HG02571 (cell line): ENCODE measurements at regions not wholly inside any gene's neighbourhood (a gene's known extent, or its start where the extent isn't known, plus 50 kb on each side); places are given as distances from the start of the nearest gene placed in this dataset.

Source experiments
- ATAC-seq: cut with Tn5 transposase; IDR thresholded peaks from one replicate; pipeline ENCODE4 v1.9.1; 2021; ENCODE audit warnings: mild to moderate bottlenecking, moderate library complexity; ENCODE audit not compliant: unreplicated experiment

- ATAC-seq, result no peak
These were observed 112.1 kb downstream of the DLL1 start for GRCh38 chr6:170178561-170179477.

- no peak for ATAC-seq
These were observed 112.9 kb downstream of the DLL1 start for GRCh38 chr6:170177772-170178560.

- no peak for ATAC-seq
These were observed 113.7 kb downstream of the DLL1 start for GRCh38 chr6:170176898-170177771.

GRCh38 chr6:170176136-170176897, 114.6 kb downstream of the DLL1 start:
- ATAC-seq, result no peak

- ATAC-seq, result no peak
These were observed 115.2 kb downstream of the DLL1 start for GRCh38 chr6:170175644-170176135.

- ATAC-seq, result no peak
These were observed 115.9 kb downstream of the DLL1 start for GRCh38 chr6:170174771-170175643.

- no peak for ATAC-seq
These were observed 116.6 kb downstream of the DLL1 start for GRCh38 chr6:170174124-170174770.

- ATAC-seq, result no peak
These were observed 117.5 kb downstream of the DLL1 start for GRCh38 chr6:170173335-170173881.

GRCh38 chr6:170172825-170173256, 118.0 kb downstream of the DLL1 start:
- no peak for ATAC-seq

GRCh38 chr6:170172392-170172791, 118.5 kb downstream of the DLL1 start:
- ATAC-seq, result no peak

GRCh38 chr6:170167657-170168159, 123.2 kb downstream of the DLL1 start:
- ATAC-seq, result no peak

- no peak for ATAC-seq
These were observed 124.3 kb downstream of the DLL1 start for GRCh38 chr6:170166511-170167122.

- no peak for ATAC-seq
These were observed 125.3 kb downstream of the DLL1 start for GRCh38 chr6:170165471-170166117.

GRCh38 chr6:170165085-170165470, 125.8 kb downstream of the DLL1 start:
- ATAC-seq, result no peak

- no peak for ATAC-seq
These were observed 126.5 kb downstream of the DLL1 start for GRCh38 chr6:170164271-170164900.

- no peak for ATAC-seq
These were observed 127.3 kb downstream of the DLL1 start for GRCh38 chr6:170163405-170164170.
